A549 (cell line): ENCODE measurements at regions not wholly inside any gene's neighbourhood (a gene's known extent, or its start where the extent isn't known, plus 50 kb on each side); places are given as distances from the start of the nearest gene placed in this dataset.

Experiments used
- ATAC-seq, 2 experiments: fragments of 200-7000 bp in 1 of 2; fragments of >200 bp in 1 of 2; cut with Nextera tagmentation in 1 of 2; cut with Tn5 transposase in 1 of 2; 3 replicates each; pipeline versions ENCODE4 v1.8.0 to v1.9.1; 2018 to 2020; ENCODE audit warnings: mild to moderate bottlenecking in 1 of 2, moderate library complexity in 1 of 2
- CTCF ChIA-PET: fragments of 300-600 bp; sonication (Branson Sonifier 250); formaldehyde crosslinking; extraction: SDS; loops from one replicate; lab custom pipeline; 2021; ENCODE audit warnings: antibody characterized with exemption, inconsistent platforms; lab: Yijun Ruan, JAX
- POLR2A ChIA-PET: fragments of 350-600 bp; formaldehyde crosslinking; extraction: SDS; loops from one replicate; lab custom pipeline; 2021; ENCODE audit warnings: antibody characterized with exemption, inconsistent platforms; lab: Yijun Ruan, JAX
- DNase-seq, 2 experiments: peaks; one replicate each; pipeline versions ENCODE4 v3.0.0 to v3.0.0-alpha.2; 2011 to 2016; ENCODE audit warnings: low read depth in 1 of 2, low spot score in 1 of 2
- FAIRE-seq: peaks from 2 replicates; lab custom pipeline; 2011; peaks lifted over from hg19 to GRCh38; lab: Jason Lieb, UNC
- H3K27ac ChIP-seq, 2 experiments: fragments of >200 bp; sonication (Bioruptor Twin); formaldehyde crosslinking; 3 replicates each; pipeline ENCODE4 v1.5.1; 2016 to 2017
- H3K4me1 ChIP-seq: fragments of >200 bp; sonication (Bioruptor Twin); formaldehyde crosslinking; 3 replicates; pipeline ENCODE4 v1.6.1; 2016
- H3K4me2 ChIP-seq: fragments of >200 bp; sonication (Bioruptor Twin); formaldehyde crosslinking; 3 replicates; pipeline ENCODE4 v1.6.1; 2016
- H3K4me3 ChIP-seq: fragments of >200 bp; sonication (Bioruptor Twin); formaldehyde crosslinking; 3 replicates; pipeline ENCODE4 v1.5.1; 2016
- H3K9me3 ChIP-seq: fragments of >200 bp; sonication (Bioruptor Twin); formaldehyde crosslinking; 3 replicates; pipeline ENCODE4 v1.6.1; 2016
- ATOH8 ChIP-seq: fragments of 250-450 bp; sonication (Bioruptor Pico); IDR thresholded peaks from 2 replicates; pipeline ENCODE4 v1.5.0; 2020; ENCODE audit warnings: low read depth, mild to moderate bottlenecking, moderate library complexity
- BCL3 ChIP-seq: fragments of >200 bp; sonication (Bioruptor Twin); formaldehyde crosslinking; IDR thresholded peaks from 3 replicates; pipeline ENCODE4 v1.6.1; 2016
- BHLHE40 ChIP-seq: IDR thresholded peaks from 2 replicates; pipeline ENCODE4 v1.6.1; 2012; ENCODE audit warnings: low read depth, low read length, inconsistent platforms
- CBX2 ChIP-seq: fragments of 200-600 bp; sonication (generic); IDR thresholded peaks from 2 replicates; pipeline ENCODE4 v1.6.1; 2016; ENCODE audit warnings: low read depth, mild to moderate bottlenecking, borderline replicate concordance
- CBX8 ChIP-seq: fragments of 200-600 bp; sonication (generic); IDR thresholded peaks from 2 replicates; pipeline ENCODE4 v1.6.1; 2016
- ELK1 ChIP-seq: fragments of 150-350 bp; IDR thresholded peaks from 2 replicates; pipeline ENCODE4 v1.6.1; 2014; ENCODE audit warnings: low read depth, mild to moderate bottlenecking, low read length
- ESRRA ChIP-seq: fragments of 150-350 bp; IDR thresholded peaks from 2 replicates; pipeline ENCODE4 v1.6.1; 2014; ENCODE audit warnings: mild to moderate bottlenecking, low read length, borderline replicate concordance
- HOXA7 ChIP-seq: fragments of 250-450 bp; sonication (Bioruptor Pico); IDR thresholded peaks from 2 replicates; pipeline ENCODE4 v1.5.0; 2020; ENCODE audit warnings: mild to moderate bottlenecking, moderate library complexity
- HOXB5 ChIP-seq: fragments of 250-450 bp; sonication (Bioruptor Pico); IDR thresholded peaks from 2 replicates; pipeline ENCODE4 v1.5.0; 2020; ENCODE audit warnings: mild to moderate bottlenecking, moderate library complexity
- NR3C1 ChIP-seq: fragments of >200 bp; sonication (Bioruptor Twin); formaldehyde crosslinking; IDR thresholded peaks from 3 replicates; pipeline ENCODE4 v1.6.1; 2017
- PHF8 ChIP-seq: fragments of 200-600 bp; sonication (generic); IDR thresholded peaks from 2 replicates; pipeline ENCODE4 v1.6.1; 2016; ENCODE audit warnings: low read depth, mild to moderate bottlenecking, antibody characterized with exemption, moderate library complexity, borderline replicate concordance
- POLR2AphosphoS2 ChIP-seq: conservative IDR thresholded peaks from 2 replicates; pipeline ENCODE4 v1.6.1; 2012; ENCODE audit warnings: low read length, improper control_type of control experiment, inconsistent platforms
- RARB ChIP-seq: fragments of 250-450 bp; sonication (Bioruptor Pico); IDR thresholded peaks from 2 replicates; pipeline ENCODE4 v1.8.0; 2021; ENCODE audit warnings: mild to moderate bottlenecking, moderate library complexity
- SREBF2 ChIP-seq: fragments of 450-650 bp; IDR thresholded peaks from 2 replicates; pipeline ENCODE4 v1.6.1; 2014; ENCODE audit warnings: mild to moderate bottlenecking, moderate library complexity
- ZNF302 ChIP-seq: fragments of 250-450 bp; sonication (Bioruptor Pico); IDR thresholded peaks from 2 replicates; pipeline ENCODE4 v1.9.0; 2021; ENCODE audit warnings: inconsistent platforms, mild to moderate bottlenecking, moderate library complexity
- WGBS: methylation state at CpG from one replicate; pipeline ENCODE4 v1.1.6; 2017; ENCODE audit errors: missing lambda C conversion rate; 5-methylcytosine and 5-hydroxymethylcytosine counted together

- POLR2A ChIA-PET, result no interaction called here
- no peak for FAIRE-seq
Observed at GRCh38 chr14:97485201-97485600, 688.0 kb downstream of the VRK1 start.

GRCh38 chr14:97486601-97487120 is 689.5 kb downstream of the VRK1 start:
- H3K27ac ChIP-seq, result no peak overlapping the region
- no peak for ATAC-seq
- 4% methylated on average over 13 of the region's 13 CpGs for WGBS
- CTCF ChIA-PET, result no interaction called here
- no peaks in the 10 kb centered on the region for H3K4me1 ChIP-seq
- no peak overlapping the region for H3K4me2 ChIP-seq
- no peaks in the 10 kb centered on the region for H3K9me3 ChIP-seq
- no peak overlapping the region for H3K4me3 ChIP-seq
- TF ChIP-seq PHF8 (no peak), SREBF2 (no peak)
- TF ChIP-seq, all 56 proteins: peak for 0
- FAIRE-seq (no peak), DNase-seq (no peak)
- POLR2A ChIA-PET, result no interaction called here

More at GRCh38 chr14:97485201-97485600, 688.0 kb downstream of the VRK1 start:
- Histone ChIP-seq H3K4me2 (no peak overlapping the region), H3K4me1 (no peaks in the 10 kb centered on the region), H3K4me3 (no peak overlapping the region), H3K9me3 (no peaks in the 10 kb centered on the region), H3K27ac (no peak overlapping the region)
- CTCF ChIA-PET, result interaction anchor here (0.8 kb wide), 1 partner anchor 493 kb away, joined by 3 read pairs; no protein-coding TSS in a partner anchor
- 14% methylated on average over 10 of the region's 10 CpGs for whole genome bisulfite sequencing
- no peak for TF ChIP-seq CBX2
- no peak for TF ChIP-seq ATOH8 (CRISPR knock-in tag)
- TF ChIP-seq POLR2AphosphoS2, result no peak
- no peak for TF ChIP-seq ELK1
- TF ChIP-seq BCL3, result no peak
- TF ChIP-seq HOXA7 (CRISPR knock-in tag), result no peak
- TF ChIP-seq NR3C1, result no peak
- TF ChIP-seq CBX8, result no peak
- ATAC-seq, result no peak
- DNase-seq, result no peak

- no peaks in the 10 kb centered on the region for H3K9me3 ChIP-seq
- ATAC-seq (no peak), FAIRE-seq (no peak), DNase-seq (no peak)
- H3K27ac ChIP-seq, result no peak overlapping the region
- no peak overlapping the region for H3K4me2 ChIP-seq
- CTCF ChIA-PET, result no interaction called here
- H3K4me3 ChIP-seq, result no peak overlapping the region
- H3K4me1 ChIP-seq, result no peaks in the 10 kb centered on the region
- no peak for TF ChIP-seq BHLHE40
- no peak for TF ChIP-seq ZNF302 (CRISPR knock-in tag)
- no peak for TF ChIP-seq HOXB5
- no peak for TF ChIP-seq ELK1
- no peak for TF ChIP-seq RARB
- POLR2A ChIA-PET, result no interaction called here
- WGBS, result 12% methylated on average over 10 of the region's 10 CpGs
Observed at GRCh38 chr14:97489750-97490149, 692.6 kb downstream of the VRK1 start.

GRCh38 chr14:97490521-97491070 is 693.4 kb downstream of the VRK1 start:
- no peak for ATAC-seq
- no peak overlapping the region for H3K4me2 ChIP-seq
- POLR2A ChIA-PET, result no interaction called here
- H3K4me1 ChIP-seq, result no peaks in the 10 kb centered on the region
- H3K9me3 ChIP-seq, result no peaks in the 10 kb centered on the region
- TF ChIP-seq ESRRA, result no peak
- no peak for DNase-seq
- H3K27ac ChIP-seq, result no peak overlapping the region
- H3K4me3 ChIP-seq, result no peak overlapping the region
- WGBS, result 30% methylated on average over 10 of the region's 10 CpGs
- no peak for FAIRE-seq
- CTCF ChIA-PET, result no interaction called here
